ENCODE measurements at regions not wholly inside any gene's neighbourhood (a gene's known extent, or its start where the extent isn't known, plus 50 kb on each side); places are given as distances from the start of the nearest gene placed in this dataset.

GRCh38 chr18:76547296-76547695, 52.3 kb upstream of the ZNF516 start:
- TF ChIP-seq POLR2A (IDR thresholded peaks at IDR 0.05) (no peak), EP300 (IDR thresholded peaks at IDR 0.05) (no peak), CTCF (IDR thresholded peaks at IDR 0.05) (no peak)
- H3K4me1 ChIP-seq (ENCODE audit: insufficient read depth): peaks cover 8% of the 10 kb centered on the region
- H3K36me3 ChIP-seq: no peaks in the 10 kb centered on the region
- intact Hi-C loops (cut with DNase I): loop anchor here in 1 of 4 donors (5.0 kb wide), 1 partner anchor 410 kb away; no protein-coding TSS in a partner anchor
- H3K27ac ChIP-seq: no peak overlapping the region
- no peak overlapping the region for H3K4me3 ChIP-seq
- 94 to 95% (median 95%) methylated on average over 11 of the region's 11 CpGs for WGBS, 3 donors
- no peaks in the 10 kb centered on the region for H3K9me3 ChIP-seq
- DNase-seq: no peak
- H3K27me3 ChIP-seq: no peaks in the 10 kb centered on the region

- no peak for DNase-seq
- peak overlapping the region in 1 of 2 donors; percentile 36 for H3K27ac ChIP-seq
- WGBS, 3 donors: 32 to 48% (median 46%) methylated on average over 6 of the region's 6 CpGs
- H3K9me3 ChIP-seq: no peaks in the 10 kb centered on the region
- no peaks in the 10 kb centered on the region for H3K27me3 ChIP-seq
- intact Hi-C loops (cut with DNase I): loop anchor here in 1 of 4 donors (5.0 kb wide), 1 partner anchor 409 kb away; no protein-coding TSS in a partner anchor
- no peaks in the 10 kb centered on the region for H3K36me3 ChIP-seq
- TF ChIP-seq CTCF (IDR thresholded peaks at IDR 0.05) (no peak), POLR2A (IDR thresholded peaks at IDR 0.05) (no peak), EP300 (IDR thresholded peaks at IDR 0.05) (no peak)
- no peak overlapping the region for H3K4me3 ChIP-seq
- H3K4me1 ChIP-seq (ENCODE audit: insufficient read depth): peaks cover 8% of the 10 kb centered on the region
These were observed 51.4 kb upstream of the ZNF516 start for GRCh38 chr18:76546436-76546835.

- H3K27me3 ChIP-seq: no peaks in the 10 kb centered on the region
- peak overlapping the region in 1 of 2 donors; percentile 36 for H3K27ac ChIP-seq
- intact Hi-C loops (cut with DNase I): loop anchor here in 1 of 4 donors (5.0 kb wide), 1 partner anchor 409 kb away; no protein-coding TSS in a partner anchor
- TF ChIP-seq CTCF (IDR thresholded peaks at IDR 0.05) (no peak), POLR2A (IDR thresholded peaks at IDR 0.05) (no peak)
- H3K4me1 ChIP-seq (ENCODE audit: insufficient read depth): peaks cover 8% of the 10 kb centered on the region
- no peak overlapping the region for H3K4me3 ChIP-seq
- no peaks in the 10 kb centered on the region for H3K36me3 ChIP-seq
- WGBS, 3 donors: 12 to 22% (median 18%) methylated on average over 7 of the region's 7 CpGs
- DNase-seq: no peak
- H3K9me3 ChIP-seq: no peaks in the 10 kb centered on the region
These were observed 51.0 kb upstream of the ZNF516 start for GRCh38 chr18:76546088-76546435.

- peaks cover 8% of the 10 kb centered on the region for H3K4me1 ChIP-seq (ENCODE audit: insufficient read depth)
- no peaks in the 10 kb centered on the region for H3K36me3 ChIP-seq
- no peaks in the 10 kb centered on the region for H3K27me3 ChIP-seq
- TF ChIP-seq CTCF (IDR thresholded peaks at IDR 0.05) (no peak), POLR2A (IDR thresholded peaks at IDR 0.05) (no peak), EP300 (IDR thresholded peaks at IDR 0.05) (no peak)
- H3K9me3 ChIP-seq: no peaks in the 10 kb centered on the region
- H3K27ac ChIP-seq: no peak overlapping the region
- DNase-seq: no peak
- H3K4me3 ChIP-seq: no peak overlapping the region
- intact Hi-C loops (cut with DNase I): loop anchor here in 1 of 4 donors (5.0 kb wide), 1 partner anchor 408 kb away; no protein-coding TSS in a partner anchor
- WGBS, 3 donors: 64 to 80% (median 75%) methylated on average over 14 of the region's 14 CpGs
These were observed 50.5 kb upstream of the ZNF516 start for GRCh38 chr18:76545433-76546087.
